ENCODE measurements at regions not wholly inside any gene's neighbourhood (a gene's known extent, or its start where the extent isn't known, plus 50 kb on each side); places are given as distances from the start of the nearest gene placed in this dataset.

DNA sequence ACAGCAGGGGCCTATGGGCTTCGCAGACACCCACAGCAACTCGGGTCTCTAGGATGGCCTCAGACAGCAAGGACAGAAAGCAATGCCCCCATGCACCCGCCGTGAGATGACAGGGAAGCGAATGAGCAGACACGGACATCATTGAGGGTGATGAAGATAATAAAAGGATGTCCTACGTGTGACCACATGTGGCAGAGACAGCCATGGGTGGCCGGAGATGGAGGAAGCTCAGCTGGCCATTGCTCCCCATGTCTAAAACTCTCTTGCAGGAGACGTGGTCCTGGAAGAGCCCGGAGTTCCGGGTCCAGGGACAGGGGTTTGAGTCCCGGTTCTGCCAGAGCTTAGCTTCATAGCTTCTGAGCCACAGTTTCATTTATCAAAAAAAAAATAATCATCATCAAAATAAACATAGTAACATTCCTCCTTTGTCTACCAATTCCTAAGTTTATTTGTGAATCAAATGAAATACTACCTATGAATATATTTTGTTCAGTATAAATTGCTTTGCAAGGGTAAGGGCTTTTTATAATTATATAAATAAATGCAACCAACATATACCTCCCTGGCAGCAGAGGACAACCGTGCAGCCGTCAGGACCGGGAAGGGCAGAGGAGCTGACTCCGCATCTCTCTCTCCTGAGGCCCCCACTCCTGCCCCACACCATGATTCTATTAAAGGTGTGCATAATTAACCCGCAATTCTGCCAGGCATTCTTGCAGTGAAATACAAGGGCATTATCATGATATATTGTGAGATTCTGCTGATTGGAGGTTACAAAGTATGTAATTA lies 401.4 kb upstream of the MYT1L start:
- intact Hi-C loops (cut with micrococcal nuclease) (no loop called here), in situ Hi-C loops (cut with MboI; ENCODE audit: low sequenced_read_pairs) (no loop called here), dilution Hi-C loops (cut with HindIII; ENCODE audit: low sequenced_read_pairs, unreplicated experiment) (no loop called here)
- Histone ChIP-seq H2BK20ac (ENCODE audit: low read depth, low read length) (no peak overlapping the region), H3K9ac (ENCODE audit: low read depth, low read length) (no peak overlapping the region), H2AK9ac (replicated peaks; ENCODE audit: low read depth, low read length, poor library complexity) (no peak overlapping the region), H4K5ac (ENCODE audit: low read depth, low read length) (no peak overlapping the region), H2BK15ac (ENCODE audit: low read depth, low read length) (no peak overlapping the region), H3K27me3 (ENCODE audit: control insufficient read depth, insufficient read depth, low read length) (no peaks in the 10 kb centered on the region), H3K9me1 (ENCODE audit: insufficient read depth, low read length) (no peaks in the 10 kb centered on the region), H4K91ac (ENCODE audit: insufficient read depth, low read depth, low read length) (no peak overlapping the region), H3K36me3 (ENCODE audit: control insufficient read depth, insufficient read depth, low read length) (no peaks in the 10 kb centered on the region), H2BK120ac (ENCODE audit: low read depth, low read length) (no peak overlapping the region), H3K9me3 (ENCODE audit: control insufficient read depth, insufficient read depth, low read length) (peaks cover 51% of the 10 kb centered on the region), H4K20me1 (ENCODE audit: insufficient read depth, low read length) (no peaks in the 10 kb centered on the region), H3K4me3 (ENCODE audit: insufficient read depth, low read depth, low read length) (no peak overlapping the region), H4K8ac (ENCODE audit: low read depth in 2 of 2, low read length in 2 of 2) (no peak overlapping the region), H3K56ac (ENCODE audit: extremely low read depth, insufficient read depth, low read length) (no peak overlapping the region), H2AK5ac (ENCODE audit: low read depth, low read length) (no peak overlapping the region), H3K79me1 (ENCODE audit: low read depth in 1 of 2, low read length in 2 of 2) (no peaks in the 10 kb centered on the region), H3K23ac (ENCODE audit: low read depth, low read length) (no peak overlapping the region), H3K18ac (ENCODE audit: low read depth, low read length) (no peak overlapping the region), H2BK5ac (ENCODE audit: low read depth, low read length, poor library complexity, severe bottlenecking) (no peak overlapping the region), H2AFZ (replicated peaks; ENCODE audit: low read length, poor library complexity) (peak overlapping the region; percentile 32), H3K14ac (replicated peaks; ENCODE audit: low read depth, low read length) (no peak overlapping the region), H3K4me1 (ENCODE audit: control insufficient read depth, insufficient read depth, low read length) (no peaks in the 10 kb centered on the region), H3K4ac (ENCODE audit: low read depth, low read length) (no peak overlapping the region), H3K27ac (ENCODE audit: insufficient read depth, low read length) (no peak overlapping the region), H3K4me2 (ENCODE audit: low read depth, low read length) (no peak overlapping the region)
- TF ChIP-seq CEBPB (IDR thresholded peaks at IDR 0.05; ENCODE audit: low read depth, low read length): no peak
- TF ChIP-seq SMC3 (IDR thresholded peaks at IDR 0.05; ENCODE audit: low read depth, low read length): no peak
- no peak for TF ChIP-seq CHD1 (IDR thresholded peaks at IDR 0.05; ENCODE audit: low read depth, low read length)
- no peak for TF ChIP-seq MAZ (IDR thresholded peaks at IDR 0.05; ENCODE audit: borderline replicate concordance, low read depth, low read length)
- TF ChIP-seq, protein P1, sequence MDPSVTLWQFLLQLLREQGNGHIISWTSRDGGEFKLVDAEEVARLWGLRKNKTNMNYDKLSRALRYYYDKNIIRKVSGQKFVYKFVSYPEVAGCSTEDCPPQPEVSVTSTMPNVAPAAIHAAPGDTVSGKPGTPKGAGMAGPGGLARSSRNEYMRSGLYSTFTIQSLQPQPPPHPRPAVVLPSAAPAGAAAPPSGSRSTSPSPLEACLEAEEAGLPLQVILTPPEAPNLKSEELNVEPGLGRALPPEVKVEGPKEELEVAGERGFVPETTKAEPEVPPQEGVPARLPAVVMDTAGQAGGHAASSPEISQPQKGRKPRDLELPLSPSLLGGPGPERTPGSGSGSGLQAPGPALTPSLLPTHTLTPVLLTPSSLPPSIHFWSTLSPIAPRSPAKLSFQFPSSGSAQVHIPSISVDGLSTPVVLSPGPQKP (IDR thresholded peaks at IDR 0.05; ENCODE audit: borderline replicate concordance, low read depth, low read length): no peak
- TF ChIP-seq, protein P2, sequence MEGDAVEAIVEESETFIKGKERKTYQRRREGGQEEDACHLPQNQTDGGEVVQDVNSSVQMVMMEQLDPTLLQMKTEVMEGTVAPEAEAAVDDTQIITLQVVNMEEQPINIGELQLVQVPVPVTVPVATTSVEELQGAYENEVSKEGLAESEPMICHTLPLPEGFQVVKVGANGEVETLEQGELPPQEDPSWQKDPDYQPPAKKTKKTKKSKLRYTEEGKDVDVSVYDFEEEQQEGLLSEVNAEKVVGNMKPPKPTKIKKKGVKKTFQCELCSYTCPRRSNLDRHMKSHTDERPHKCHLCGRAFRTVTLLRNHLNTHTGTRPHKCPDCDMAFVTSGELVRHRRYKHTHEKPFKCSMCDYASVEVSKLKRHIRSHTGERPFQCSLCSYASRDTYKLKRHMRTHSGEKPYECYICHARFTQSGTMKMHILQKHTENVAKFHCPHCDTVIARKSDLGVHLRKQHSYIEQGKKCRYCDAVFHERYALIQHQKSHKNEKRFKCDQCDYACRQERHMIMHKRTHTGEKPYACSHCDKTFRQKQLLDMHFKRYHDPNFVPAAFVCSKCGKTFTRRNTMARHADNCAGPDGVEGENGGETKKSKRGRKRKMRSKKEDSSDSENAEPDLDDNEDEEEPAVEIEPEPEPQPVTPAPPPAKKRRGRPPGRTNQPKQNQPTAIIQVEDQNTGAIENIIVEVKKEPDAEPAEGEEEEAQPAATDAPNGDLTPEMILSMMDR (conservative IDR thresholded peaks at IDR 0.05; ENCODE audit: low read depth, low read length): no peak
- TF ChIP-seq FOS (IDR thresholded peaks at IDR 0.05; ENCODE audit: low read depth, low read length): no peak
- TF ChIP-seq, protein P3, sequence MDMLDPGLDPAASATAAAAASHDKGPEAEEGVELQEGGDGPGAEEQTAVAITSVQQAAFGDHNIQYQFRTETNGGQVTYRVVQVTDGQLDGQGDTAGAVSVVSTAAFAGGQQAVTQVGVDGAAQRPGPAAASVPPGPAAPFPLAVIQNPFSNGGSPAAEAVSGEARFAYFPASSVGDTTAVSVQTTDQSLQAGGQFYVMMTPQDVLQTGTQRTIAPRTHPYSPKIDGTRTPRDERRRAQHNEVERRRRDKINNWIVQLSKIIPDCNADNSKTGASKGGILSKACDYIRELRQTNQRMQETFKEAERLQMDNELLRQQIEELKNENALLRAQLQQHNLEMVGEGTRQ (IDR thresholded peaks at IDR 0.05; ENCODE audit: low read depth, low read length): no peak
- no peak for TF ChIP-seq RCOR1 (IDR thresholded peaks at IDR 0.05; ENCODE audit: insufficient replicate concordance, low read length)
- WGBS, 2 experiments (ENCODE audit: extremely low coverage in 2 of 2, insufficient read length in 1 of 2): 43% methylated on average over 3 of the region's 17 CpGs; no CpG with 5 or more reads in 1 of the 2 experiments
- DNase-seq (no peak), ATAC-seq (ENCODE audit: low read depth) (no peak)
- BruUV-seq (replicated peaks): no TSS peak
- ChIA-PET CTCF (no interaction called here), POLR2A (ENCODE audit: unreplicated experiment) (no interaction called here)
